ENCODE measurements at regions not wholly inside any gene's neighbourhood (a gene's known extent, or its start where the extent isn't known, plus 50 kb on each side); places are given as distances from the start of the nearest gene placed in this dataset.

DNA sequence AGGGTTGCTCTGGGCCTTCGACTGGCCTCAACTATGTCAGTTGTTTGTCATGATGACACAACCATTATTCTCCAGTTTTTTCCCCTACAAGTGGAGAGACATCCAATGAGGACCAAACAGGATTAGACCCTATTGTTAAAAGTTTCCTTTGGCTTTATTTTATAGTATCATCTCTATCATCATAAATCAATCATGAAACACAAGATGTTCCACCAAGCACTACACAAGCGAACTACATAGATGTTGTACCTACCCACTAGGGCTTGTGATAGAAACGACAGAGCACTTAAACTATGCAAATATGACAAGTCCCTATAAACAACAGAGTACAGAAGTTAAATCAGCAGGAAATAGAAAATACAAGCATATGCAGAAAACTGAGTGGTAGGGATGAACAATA is 422.5 kb upstream of the MARCKS start:
- no peak for DNase-seq

DNA sequence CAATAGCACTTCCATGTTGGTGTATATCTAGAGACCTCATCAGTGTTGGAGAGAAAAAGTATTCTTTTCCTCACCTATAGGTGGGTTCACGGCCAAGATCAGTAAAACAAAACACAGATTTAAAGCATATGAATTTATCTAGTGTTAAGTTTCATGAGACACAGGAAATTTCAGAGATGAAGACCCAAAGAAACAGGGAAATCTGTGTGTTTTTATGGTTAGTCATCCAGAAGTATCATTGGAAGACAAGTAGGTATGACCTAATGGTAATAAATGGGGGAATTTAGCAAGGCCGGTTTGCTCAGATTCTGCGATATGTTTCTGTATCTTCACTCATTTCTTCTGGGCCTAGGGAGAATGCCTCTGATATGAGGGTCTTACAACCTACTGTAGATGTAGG is 419.6 kb upstream of the MARCKS start:
- DNase-seq = peak; percentile 16 to 58 (median 23)

DNA sequence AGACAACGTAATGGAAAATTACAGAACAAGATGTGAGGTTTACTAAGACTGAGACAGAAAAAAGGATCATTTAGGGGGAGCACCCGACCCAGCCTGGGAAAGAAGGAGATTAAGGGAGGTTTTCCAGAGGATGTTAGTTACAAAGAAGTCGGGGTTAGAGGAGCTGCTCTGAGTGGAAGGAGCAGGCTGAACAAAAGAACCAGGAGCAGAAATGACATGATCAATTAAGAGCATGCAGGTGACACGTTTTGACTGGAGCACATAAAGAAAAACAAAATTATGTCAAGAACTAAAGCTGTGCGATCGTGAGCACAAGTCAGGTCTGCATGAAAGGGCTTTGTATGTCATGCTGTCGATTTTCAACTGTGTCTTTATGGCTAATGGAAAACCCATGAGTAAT is 417.3 kb upstream of the MARCKS start:
- DNase-seq = no peak

DNA sequence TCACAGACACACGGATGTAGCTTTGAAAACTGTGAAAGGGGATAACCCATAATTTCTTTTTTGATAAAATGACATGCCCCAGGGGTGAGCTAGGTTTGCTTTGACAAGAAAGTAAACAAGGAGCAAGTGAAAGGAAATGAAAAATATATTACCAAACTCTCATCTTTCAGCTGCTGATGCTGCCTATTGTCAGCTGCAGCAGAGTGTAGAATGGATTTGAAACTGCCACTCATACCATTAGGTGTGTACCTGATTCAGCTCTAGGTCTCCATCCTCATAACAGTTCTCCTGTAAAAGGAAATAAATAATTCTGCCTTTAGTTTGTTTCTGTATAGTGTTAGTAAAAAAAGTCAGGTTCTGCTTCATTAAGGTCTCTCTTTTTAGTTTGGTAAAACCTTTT is 415.1 kb upstream of the MARCKS start:
- no peak for DNase-seq

DNA sequence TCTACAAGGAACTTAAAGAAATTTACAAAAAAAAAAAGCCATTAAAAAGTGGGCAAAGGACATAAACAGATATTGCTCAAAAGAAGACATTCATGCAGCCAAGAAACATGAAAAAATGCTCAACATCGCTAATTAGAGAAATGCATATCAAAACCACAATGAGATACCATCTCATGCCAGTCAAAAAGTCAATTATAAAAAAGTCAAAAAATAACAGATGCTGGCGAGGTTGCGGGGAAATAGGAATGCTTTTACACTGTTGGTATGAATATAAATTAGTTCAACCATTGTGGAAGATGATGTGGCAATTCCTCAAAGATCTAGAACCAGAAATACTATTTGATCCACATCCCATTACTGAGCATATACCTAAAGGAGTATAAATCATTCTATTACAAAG is 411.9 kb upstream of the MARCKS start:
- no peak for DNase-seq

DNA sequence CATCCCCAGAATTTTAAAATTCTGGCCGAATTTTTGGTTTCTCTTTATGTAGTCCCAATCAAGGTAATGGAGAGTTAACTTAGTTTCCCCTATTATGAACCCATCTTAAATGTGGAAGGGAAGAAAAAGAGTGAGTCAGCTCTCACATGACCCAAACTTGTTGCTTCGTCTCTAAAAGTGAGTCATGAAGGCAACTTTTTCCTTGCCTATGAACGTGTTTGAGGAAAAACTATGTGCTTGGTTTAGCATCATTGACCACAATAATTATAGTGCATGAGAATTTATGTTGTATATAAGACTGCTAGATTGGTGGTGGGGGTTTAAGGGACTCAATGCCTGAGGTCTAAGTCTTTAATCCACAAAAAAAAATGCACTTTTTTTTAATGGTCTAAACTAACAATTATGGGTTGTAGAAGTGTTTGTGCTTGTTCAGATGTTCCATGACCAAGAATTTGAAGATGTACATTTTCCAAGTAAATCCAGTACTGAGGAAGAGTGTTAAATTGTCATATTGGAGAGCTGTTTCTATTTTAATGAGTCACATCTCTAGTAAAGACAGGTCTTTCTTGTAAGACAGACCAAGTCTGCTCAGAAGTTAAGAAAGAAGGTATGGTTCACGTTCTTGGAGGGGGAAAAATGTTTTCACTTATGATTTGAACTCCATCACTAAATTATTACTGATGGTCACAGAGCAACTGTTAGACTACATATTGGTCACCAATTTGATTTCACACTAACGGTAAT is 409.9 kb upstream of the MARCKS start:
- peak; percentile 76 to 92 (median 88) for DNase-seq

DNA sequence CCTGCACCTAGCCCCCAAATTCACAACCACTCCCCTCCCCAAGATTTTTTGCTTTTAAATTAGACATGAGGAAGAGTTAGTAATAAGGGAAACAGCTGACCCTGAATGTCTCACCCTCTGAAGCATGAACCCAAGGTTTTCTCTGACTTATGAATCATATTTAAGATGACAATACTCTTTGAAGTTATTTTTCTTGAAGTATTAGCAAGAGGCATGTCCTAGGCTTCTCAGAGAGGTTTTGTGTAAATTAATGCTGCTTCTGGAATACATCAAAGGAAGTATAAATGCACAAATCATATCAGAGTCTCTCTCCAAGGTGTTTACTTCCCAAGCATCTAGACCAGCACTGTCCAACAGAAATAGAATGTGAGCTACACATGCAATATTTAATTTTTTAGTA is 408.1 kb upstream of the MARCKS start:
- DNase-seq = peak; percentile 56 to 89 (median 75)

DNA sequence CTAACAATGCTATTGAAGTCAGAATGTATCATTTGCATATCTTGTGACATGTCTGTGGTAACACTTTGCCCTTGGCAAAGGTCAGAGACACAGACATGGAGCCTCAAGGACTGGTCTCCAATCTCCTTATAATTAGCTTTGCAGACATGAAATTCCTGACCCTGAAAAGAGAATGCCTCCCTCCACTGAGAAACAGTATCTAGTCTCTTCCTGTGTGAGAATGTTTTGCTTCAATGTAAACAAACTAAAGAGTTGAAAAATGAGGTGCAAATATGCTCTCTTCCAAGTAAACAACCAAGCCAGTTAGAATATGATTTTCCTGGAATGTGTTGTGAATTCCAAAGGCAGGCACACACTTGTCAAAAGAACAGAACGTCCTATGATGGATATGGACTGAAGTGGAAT is 407.1 kb upstream of the MARCKS start:
- DNase-seq = peak in 1 of 3 donors; percentile 16

DNA sequence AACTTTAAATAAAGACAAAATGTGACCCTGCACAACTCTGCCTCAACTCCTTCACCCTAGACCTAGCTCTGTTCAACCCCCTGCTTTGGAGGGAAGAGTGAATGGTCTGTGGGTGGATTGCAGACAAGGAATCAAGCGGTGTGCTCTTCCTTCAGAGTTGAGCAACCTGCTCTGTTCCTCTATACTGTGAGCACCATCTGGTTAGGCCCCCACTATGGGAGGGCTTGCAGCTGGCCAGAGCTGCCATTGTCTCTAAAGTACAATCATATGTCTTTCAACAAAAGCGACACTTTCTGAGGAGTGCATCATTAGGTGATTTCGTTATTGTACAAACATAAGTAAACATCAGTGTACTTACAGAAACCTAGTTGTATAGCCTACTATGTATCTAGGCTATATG is 406.1 kb upstream of the MARCKS start:
- DNase-seq = peak in 1 of 3 donors; percentile 15

DNA sequence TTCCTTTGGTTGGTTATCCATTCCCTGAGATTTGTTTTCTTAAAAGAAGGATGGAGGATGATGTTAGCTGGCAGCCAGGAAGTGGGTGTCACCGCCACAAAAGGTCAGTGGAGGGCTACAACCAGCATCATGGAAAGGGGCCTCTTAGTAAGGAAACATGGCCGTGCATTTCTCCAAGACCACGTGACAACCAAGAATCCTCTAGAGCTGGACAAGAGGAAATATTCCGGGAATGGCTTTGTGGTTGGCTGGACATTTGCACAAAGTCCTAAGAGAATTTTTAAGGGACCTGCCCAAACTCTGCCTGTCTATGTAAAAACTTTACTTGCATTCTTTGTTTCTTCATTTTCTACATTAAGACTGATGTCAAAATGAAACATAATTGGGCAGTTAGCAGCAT is 399.9 kb upstream of the MARCKS start:
- DNase-seq = no peak

DNA sequence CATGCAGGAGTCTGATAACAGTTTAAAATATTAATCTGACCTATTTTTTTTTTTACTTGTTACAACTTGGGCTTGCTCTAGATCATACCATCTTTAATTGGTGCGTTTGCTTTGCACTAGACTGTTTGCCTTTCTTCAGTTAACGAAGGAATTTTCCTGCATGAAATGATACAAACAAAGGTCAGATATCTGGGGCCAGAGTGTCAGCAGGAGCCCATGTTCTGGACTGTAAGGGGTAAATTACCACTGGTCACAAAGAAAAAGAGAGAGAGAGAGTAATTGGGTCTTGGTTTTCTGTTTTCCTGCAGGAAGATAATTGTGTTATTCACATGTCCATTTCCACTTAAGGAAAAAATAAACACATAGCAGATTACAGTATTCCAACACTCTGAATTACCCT is 399.4 kb upstream of the MARCKS start:
- no peak for DNase-seq

DNA sequence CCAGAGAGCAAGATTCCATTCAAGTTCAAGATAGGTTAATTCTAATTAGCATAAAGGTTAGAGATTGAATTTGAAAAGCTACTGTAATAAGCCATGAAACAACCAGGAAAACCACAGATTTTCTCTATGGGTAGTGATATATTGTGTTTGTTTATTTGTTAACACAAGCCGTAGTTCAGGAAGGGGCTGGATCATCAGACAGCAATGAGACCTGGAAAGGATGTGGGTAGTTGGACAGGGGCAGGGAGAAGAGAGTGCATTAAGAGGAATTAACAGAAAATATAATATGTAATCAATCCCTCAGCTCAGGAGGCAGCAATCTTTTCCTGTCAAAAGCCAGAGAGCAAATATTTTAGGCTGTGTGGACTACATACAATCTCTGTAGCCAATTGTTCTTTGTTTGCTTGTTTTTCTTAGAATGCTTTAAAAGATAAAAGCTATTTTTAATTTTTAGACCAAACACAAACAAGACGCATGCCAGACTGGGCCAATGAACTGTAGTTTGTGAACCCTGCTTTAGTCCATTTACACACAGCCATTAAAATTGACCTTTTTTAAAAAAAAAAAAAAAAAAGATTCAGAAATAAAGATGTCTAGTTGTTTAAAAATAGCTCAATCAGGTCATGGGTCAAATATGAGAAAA is 398.7 kb upstream of the MARCKS start:
- no peak for DNase-seq

DNA sequence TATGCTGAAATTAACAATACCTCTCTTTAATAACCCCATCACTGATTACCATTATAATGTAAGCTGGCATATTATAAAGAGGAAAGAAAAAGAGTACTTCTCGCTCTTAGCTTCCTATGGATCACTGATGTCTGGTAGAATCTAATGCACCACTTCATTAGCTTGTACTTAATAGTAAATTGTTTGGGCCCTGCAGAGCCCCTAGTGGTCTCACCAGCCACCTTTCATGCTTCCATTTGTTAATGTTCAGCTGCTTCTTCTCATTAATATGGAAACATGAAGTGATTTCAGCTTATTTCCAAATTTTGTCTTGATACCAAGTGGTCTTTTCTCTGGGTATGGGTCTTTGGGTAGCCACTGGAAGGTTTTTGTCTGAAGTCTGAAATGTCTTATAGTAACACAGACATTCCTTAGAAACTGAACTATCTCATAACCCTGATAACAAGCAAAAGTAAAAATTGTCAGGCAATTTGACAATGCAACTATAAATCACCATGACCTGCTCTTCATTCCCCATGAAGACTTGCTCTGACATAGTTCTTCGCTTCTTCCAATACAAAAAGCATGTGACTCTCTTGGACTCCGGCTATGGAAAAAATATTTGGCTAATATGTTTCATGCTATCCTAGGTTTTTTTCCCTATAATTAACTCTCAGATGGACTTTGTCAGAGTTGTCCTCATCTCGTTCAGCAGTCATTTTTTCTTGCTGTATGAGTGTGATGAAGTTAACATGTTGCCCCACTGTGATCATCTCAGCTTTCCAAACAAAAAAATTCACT is 395.8 kb upstream of the MARCKS start:
- DNase-seq = no peak

DNA sequence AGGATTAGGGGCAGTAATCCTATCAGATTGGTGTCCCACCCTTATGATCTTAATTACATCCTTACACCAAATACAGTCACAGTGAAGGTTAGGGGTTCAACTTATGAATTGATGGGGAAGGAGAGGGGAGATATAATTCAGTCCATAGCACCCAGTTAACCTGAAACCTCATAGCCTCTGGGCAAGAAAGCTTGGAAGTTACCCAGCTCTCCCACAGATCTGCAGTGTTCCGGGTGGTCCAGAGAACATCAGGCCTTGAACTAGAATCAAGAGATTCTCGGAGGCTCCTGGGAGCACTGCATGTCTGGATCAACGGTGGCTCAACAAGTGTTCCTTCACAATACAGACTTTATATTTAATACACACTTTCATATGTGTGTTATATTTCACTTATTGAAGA is 392.6 kb upstream of the MARCKS start:
- DNase-seq = no peak

DNA sequence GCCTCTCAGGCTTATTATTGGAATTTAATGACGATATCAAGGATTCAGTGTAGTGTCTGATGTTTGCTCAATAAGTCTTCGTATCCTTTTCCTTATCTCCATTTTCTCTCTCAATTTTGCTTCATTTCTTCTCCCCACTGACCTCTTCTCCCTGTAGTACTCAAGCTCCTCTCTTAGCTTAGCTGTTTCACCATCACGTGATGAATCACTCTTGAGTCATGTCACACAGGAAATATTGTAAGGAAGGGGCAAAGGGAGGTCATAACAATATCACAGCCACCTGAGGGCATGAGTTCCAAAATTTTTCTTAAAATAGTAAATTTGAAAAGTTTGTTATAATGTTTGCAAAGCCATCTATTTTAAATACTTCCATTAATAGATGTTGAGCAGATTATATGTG is 392.2 kb upstream of the MARCKS start:
- DNase-seq = peak; percentile 63 to 86 (median 86)

DNA sequence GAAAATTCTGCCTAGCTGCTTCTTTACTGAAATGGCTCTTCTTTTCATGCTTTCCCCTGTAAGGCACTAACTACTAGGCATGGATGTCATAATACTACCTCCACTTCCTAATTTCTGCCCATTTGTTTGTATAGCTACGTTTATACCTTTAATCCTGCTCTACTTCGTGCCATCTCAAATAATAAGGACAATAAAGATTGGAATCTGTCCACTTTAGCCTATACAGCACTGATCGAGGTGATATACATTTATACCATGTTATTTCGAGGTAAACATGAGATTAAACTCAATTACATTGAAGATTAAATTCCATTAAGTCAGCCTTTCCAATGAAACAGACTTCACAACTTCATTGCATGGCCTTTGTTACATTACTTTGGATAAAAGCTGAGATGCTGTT is 390.6 kb upstream of the MARCKS start:
- no peak for DNase-seq

DNA sequence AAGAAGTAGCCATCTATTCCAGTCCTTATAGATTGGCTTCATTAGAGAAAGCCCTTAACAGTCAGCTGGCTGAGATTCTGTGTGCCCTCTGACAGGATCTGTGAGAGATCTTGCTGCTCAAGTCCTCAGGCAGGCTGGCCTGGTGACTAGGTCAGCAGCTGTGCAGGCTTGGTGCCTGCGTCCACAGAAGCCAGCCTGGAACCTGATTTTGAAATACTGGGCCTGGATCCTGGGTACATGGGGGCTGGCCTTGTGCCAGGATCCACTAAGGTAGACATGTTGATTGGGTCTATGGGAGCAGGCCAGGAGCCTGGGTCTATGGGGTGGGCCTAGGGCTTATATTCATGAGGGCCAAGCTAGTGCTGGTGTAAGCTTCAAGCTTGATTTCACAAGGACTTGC is 381.8 kb upstream of the MARCKS start:
- DNase-seq = no peak

DNA sequence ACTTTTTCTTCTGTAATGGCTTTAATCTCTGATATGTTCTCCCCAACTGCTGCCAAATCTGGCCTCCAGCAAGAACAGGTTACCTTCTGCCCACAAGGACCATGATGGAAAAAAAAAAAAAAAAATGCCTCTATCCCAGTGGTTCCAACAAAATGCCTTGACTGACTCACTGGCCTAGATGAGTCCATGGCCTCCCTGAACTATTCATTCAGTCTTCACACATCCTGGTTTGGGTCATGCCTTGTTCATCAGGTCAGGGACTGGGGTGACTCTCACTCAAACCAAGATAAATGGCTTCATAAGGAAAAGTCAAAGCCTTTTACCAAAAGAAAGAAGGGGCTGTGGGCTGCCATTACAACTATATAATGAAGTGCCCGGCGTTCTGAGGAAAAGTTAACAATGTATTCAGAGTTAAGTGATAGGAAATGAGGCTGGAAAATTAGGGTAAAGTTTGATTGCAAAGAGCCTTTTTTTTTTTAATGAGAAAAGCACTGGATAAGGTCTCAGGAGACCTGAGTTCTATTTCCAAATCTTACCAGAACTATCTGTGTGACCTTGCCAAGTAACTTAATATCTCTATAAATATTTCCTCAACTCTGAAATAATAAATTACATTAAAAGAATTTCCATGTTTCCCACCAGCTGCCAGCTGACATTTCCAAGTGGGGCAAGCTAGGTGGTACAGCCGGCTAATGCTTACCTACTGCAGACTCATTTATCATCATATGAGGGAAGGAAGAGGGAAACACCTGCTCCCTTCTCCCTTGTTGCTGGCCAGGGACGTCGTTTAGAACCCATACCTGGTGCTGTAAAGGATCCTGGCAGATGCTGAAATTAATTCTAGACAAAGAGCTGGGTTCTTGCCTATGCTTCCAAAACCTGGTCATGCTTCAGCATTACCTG is 380.0 kb upstream of the MARCKS start:
- no peak for DNase-seq

DNA sequence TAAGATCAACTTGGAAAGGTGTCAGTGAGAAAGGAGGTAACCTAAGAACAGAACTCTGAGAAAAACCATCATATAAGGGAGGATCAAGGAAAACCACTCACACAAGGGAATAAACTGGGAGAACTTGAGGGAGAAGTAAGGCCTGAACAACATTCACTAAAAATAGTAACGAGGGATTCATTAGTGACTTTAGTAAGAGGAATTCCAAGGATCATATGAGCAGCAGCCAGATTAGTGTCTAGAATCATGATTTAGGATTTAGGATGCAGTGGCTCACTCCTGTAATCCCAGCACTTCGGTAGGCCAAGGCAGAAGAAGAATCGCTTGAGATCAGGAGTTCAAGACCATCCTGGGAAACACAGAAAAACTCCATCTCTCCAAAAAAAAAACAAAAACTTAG is 376.5 kb upstream of the MARCKS start:
- no peak for DNase-seq

DNA sequence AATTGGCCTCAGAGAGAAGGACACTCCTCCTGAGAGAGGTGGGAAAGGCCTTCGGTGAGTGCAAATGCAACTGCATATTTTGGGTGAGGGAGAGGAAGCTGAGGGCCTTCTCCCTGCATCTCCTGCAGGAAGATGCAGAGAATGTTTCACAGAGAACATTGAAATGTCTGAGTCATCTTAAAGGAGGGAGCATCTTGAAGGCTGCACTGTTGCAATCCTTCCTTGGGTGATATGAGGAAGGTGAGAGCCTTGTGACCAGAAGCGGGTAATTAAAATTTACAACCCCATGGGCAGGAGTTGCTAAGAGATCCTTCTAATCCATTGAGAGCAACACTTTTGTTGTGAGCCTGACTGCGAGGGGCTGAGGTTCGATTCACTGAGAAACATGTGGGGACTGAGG is 375.7 kb upstream of the MARCKS start:
- DNase-seq = peak in 1 of 3 donors; percentile 20

DNA sequence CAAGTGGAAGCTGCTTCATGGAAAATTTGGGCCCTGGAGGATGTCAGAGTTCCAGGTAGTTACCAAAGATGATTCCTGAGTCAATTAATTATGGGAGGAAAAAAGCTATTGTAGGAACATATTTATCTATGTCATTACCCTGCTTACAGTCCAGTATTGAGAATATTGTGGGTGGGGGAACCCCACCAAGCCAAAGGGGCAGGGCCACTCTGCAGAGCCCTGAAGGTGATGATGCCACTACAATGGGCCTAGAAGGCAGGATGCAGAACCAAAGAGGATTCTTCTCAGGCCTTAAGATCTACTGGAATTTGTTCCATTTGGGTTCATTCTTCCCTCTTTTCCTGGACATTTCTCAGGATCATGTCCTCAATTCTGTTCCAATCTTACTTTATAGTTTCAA is 375.2 kb upstream of the MARCKS start:
- peak in 2 of 3 donors; percentile 42 to 43 for DNase-seq

DNA sequence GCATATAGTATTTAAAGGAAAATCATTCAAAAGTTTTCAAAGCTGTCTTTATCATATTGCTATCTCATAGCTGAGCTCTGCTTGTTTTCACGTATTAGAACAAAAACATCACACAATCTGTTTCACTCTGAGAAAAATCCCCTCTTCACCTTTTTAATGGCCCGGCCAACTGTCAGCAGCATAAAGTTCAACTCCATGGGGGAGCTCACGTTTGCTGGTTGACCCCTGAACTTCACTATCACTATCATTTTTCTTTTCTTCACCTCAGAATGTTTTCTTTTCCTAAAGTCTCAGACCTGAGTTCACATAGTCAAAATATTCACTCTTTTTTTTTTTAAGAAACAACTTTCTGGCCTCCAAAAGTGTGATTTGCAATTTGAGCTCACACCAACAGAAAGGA is 374.4 kb upstream of the MARCKS start:
- no peak for DNase-seq

DNA sequence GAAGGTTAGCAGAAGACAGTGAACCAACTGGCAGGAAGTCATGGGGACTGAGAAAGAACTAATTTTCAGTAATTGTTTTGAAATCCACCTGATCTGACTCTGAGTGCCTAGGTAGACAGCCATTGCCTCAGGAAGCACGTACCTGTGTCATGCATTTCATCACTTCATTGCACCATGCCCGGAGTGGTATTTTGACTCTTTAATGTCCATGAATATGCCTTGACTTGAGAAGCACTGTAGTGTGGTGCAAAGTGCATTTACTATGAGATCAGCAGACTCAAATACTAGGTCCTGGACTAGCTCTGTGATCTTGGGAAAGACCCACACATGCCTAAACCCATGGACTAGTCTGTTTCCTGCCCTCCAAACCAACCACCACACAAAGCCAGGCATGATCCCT is 370.9 kb upstream of the MARCKS start:
- DNase-seq = no peak
